ENCODE measurements at regions not wholly inside any gene's neighbourhood (a gene's known extent, or its start where the extent isn't known, plus 50 kb on each side); places are given as distances from the start of the nearest gene placed in this dataset.

GRCh38 chr22:25402160-25402500, 162.3 kb upstream of the GRK3 start:
- Mint-ChIP-seq H3K4me3 (no peak overlapping the region; the same call in 2 of the 3 replicates), H3K27ac (no peak overlapping the region), H3K4me1 (peaks cover 40% of the 10 kb centered on the region), H3K9me3 (no peaks in the 10 kb centered on the region; the same call in 2 of the 3 replicates), H3K27me3 (ENCODE audit: insufficient read depth, low read depth, poor library complexity) (peaks cover 27% of the 10 kb centered on the region), H3K36me3 (ENCODE audit: low read depth) (no peaks in the 10 kb centered on the region; the same call in 2 of the 3 replicates)
- Histone ChIP-seq H4K20me1 (replicated peaks; ENCODE audit: insufficient read depth) (peaks cover 30% of the 10 kb centered on the region), H3K4me2 (peak overlapping the region; percentile 83; the same call in 1 of the 2 replicates), H3K9me2 (ENCODE audit: insufficient read depth) (no peaks in the 10 kb centered on the region), H3K36me3 (ENCODE audit: insufficient read depth) (no peaks in the 10 kb centered on the region), H3K4me1 (ENCODE audit: insufficient read depth) (peaks cover 36% of the 10 kb centered on the region), H2AFZ (no peak overlapping the region), H3K4me3 (no peak overlapping the region), H3K27me3 (ENCODE audit: insufficient read depth) (peaks cover 16% of the 10 kb centered on the region), H3K79me2 (replicated peaks; ENCODE audit: insufficient read depth) (peaks cover 72% of the 10 kb centered on the region), H3F3A (replicated peaks; ENCODE audit: low read depth) (peaks cover 23% of the 10 kb centered on the region), H3K27ac (ENCODE audit: low read depth) (no peak overlapping the region)
- no peak for ATAC-seq
- DNase-seq (ENCODE audit: low spot score): no peak
- TF ChIP-seq ZNF331 (CRISPR knock-in tag; IDR thresholded peaks at IDR 0.05; ENCODE audit: low read depth) (no peak), REST (IDR thresholded peaks at IDR 0.05; ENCODE audit: unreplicated experiment) (no peak), CREB1 (CRISPR knock-in tag; IDR thresholded peaks at IDR 0.05; ENCODE audit: low read depth) (no peak), POLR2AphosphoS5 (IDR thresholded peaks at IDR 0.05; ENCODE audit: low read depth) (no peak), EZH2 (IDR thresholded peaks at IDR 0.05; ENCODE audit: low read depth, unreplicated experiment) (no peak), JUNB (IDR thresholded peaks at IDR 0.05; ENCODE audit: unreplicated experiment) (no peak), CTCF (conservative IDR thresholded peaks at IDR 0.05; ENCODE audit: low read depth in 2 of 2) (no peak), EZH2phosphoT487 (IDR thresholded peaks at IDR 0.05; ENCODE audit: unreplicated experiment) (no peak), STAT1 (IDR thresholded peaks at IDR 0.05; ENCODE audit: unreplicated experiment) (no peak), ZNF462 (CRISPR knock-in tag; IDR thresholded peaks at IDR 0.05) (no peak), ZNF114 (CRISPR knock-in tag; IDR thresholded peaks at IDR 0.05) (no peak), ETS1 (IDR thresholded peaks at IDR 0.05) (no peak), NANOG (IDR thresholded peaks at IDR 0.05; ENCODE audit: borderline replicate concordance) (no peak)

All from GM23338 (cell line).